Body of pancreas (tissue), 4 donors: ENCODE measurements at regions not wholly inside any gene's neighbourhood (a gene's known extent, or its start where the extent isn't known, plus 50 kb on each side); places are given as distances from the start of the nearest gene placed in this dataset.

ENCODE experiments used
- POLR2A ChIP-seq, 3 donors: fragments of 450-650 bp; IDR thresholded peaks; one replicate each; pipeline ENCODE4 v1.6.1; 2016; ENCODE audit warnings: antibody characterized with exemption in 3 of 3, mild to moderate bottlenecking in 2 of 3
- TF ChIP-seq, protein P1 (sequence below), 7 experiments: fragments of 450-650 bp in 4 of 7; fragments of 200-600 bp in 3 of 7; sonication (generic) in 3 of 7; IDR thresholded peaks; one replicate each; pipeline ENCODE4 v1.5.1; 2016 to 2019; ENCODE audit warnings: antibody characterized with exemption in 7 of 7

DNA sequence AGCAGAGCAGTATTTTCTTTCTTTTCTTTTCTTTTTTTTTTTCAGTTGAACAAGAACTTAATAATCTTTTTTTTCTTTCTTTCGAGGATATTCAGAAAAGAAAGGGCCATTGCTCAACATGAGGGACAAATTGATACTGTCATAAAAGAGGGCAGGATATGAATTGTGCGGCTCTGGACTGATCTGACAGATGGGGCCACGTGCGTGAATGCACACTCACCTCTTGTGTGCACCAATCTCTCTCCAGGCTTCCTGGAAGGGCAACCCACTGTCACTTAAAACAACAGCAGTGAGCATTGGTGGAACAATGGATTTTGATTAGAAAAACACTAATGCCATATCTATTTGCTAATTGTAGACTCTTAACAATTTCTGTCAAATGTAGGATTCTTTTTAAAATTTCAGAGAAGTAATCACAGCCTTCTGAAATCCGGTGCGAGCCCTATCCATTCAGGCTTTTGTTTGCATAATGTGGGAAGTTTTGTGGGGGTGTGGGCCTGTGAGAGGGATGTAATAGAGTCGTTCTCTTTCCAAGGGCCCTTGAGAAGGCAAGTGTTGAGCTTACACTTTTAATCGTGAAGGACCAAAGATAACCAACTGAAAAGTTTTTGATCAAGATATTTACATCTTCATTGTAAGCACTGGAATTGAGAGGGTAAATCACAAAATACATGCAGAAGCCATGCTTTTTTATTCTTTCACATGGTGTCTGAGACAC, 298.8 kb downstream of the SP3 start:
- TF ChIP-seq POLR2A (IDR thresholded peaks at IDR 0.05) = no peak
- TF ChIP-seq, protein P1, sequence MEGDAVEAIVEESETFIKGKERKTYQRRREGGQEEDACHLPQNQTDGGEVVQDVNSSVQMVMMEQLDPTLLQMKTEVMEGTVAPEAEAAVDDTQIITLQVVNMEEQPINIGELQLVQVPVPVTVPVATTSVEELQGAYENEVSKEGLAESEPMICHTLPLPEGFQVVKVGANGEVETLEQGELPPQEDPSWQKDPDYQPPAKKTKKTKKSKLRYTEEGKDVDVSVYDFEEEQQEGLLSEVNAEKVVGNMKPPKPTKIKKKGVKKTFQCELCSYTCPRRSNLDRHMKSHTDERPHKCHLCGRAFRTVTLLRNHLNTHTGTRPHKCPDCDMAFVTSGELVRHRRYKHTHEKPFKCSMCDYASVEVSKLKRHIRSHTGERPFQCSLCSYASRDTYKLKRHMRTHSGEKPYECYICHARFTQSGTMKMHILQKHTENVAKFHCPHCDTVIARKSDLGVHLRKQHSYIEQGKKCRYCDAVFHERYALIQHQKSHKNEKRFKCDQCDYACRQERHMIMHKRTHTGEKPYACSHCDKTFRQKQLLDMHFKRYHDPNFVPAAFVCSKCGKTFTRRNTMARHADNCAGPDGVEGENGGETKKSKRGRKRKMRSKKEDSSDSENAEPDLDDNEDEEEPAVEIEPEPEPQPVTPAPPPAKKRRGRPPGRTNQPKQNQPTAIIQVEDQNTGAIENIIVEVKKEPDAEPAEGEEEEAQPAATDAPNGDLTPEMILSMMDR (IDR thresholded peaks at IDR 0.05) = no peak
